HUDEP-2 (cell line): ENCODE measurements at regions not wholly inside any gene's neighbourhood (a gene's known extent, or its start where the extent isn't known, plus 50 kb on each side); places are given as distances from the start of the nearest gene placed in this dataset.

Source experiments
- DNase-seq, 76 experiments: peaks; one replicate each; lab custom pipeline; 2025; ENCODE audit not compliant: unreplicated experiment in 76 of 76; lab: John Stamatoyannopoulos, UW

DNA sequence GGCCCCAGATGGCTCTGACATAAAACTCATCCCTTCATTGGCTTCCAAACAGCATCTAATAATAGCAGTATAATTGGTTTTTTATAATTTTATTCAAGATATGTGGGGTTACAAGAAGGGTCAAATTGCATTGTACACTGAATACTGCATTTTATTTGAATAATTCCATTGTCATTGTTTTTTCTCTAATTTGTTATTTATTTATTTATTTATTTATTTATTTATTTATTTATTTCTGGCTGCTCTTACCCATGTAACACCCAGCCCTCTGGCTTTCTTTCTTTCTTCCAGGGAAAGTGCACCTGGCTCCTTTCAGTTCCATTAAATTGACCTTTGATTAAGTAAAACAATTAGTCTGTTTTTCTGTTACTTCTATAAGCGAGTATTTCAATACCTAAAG lies 210.1 kb downstream of the CDH9 start:
- DNase-seq, result no peak

DNA sequence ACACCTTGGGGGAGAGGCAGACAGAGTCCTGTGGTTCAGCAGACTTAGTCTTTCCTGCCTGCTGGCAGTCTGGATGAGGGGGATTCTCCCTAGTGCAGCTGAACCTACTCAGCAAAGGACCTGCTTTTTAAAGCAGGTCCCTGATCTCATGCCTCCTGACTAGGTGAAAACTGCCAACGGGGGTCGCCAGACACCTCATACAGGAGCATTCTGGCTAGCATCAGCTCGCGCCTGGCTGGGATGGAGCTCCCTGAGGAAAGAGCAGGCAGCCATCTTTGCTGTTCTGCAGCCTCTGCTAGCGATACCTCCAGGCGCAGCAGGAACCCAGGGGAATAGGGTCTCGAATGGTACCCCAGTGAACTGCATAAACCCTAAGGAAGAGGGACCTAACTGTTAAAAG lies 225.2 kb downstream of the CDH9 start:
- no peak for DNase-seq

DNA sequence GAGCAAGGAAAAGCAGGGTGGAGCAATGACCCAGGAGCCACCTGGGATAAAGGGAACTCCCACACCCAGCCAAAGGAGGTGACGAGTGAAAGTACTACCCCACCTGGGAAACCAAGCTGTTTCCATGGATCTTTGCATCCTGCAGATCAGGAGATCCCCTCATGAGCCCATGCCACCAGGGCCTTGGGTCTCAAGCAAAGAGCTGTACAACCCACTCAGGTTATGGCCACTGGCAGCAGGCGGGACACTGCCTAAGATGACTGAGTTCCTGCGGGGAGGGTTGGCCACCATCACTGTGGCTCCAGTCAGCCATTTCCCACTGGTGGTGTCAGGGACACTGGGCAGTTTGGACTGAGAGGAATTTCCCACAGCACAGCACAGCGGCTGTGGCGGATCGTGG lies 225.7 kb downstream of the CDH9 start:
- DNase-seq, result no peak

DNA sequence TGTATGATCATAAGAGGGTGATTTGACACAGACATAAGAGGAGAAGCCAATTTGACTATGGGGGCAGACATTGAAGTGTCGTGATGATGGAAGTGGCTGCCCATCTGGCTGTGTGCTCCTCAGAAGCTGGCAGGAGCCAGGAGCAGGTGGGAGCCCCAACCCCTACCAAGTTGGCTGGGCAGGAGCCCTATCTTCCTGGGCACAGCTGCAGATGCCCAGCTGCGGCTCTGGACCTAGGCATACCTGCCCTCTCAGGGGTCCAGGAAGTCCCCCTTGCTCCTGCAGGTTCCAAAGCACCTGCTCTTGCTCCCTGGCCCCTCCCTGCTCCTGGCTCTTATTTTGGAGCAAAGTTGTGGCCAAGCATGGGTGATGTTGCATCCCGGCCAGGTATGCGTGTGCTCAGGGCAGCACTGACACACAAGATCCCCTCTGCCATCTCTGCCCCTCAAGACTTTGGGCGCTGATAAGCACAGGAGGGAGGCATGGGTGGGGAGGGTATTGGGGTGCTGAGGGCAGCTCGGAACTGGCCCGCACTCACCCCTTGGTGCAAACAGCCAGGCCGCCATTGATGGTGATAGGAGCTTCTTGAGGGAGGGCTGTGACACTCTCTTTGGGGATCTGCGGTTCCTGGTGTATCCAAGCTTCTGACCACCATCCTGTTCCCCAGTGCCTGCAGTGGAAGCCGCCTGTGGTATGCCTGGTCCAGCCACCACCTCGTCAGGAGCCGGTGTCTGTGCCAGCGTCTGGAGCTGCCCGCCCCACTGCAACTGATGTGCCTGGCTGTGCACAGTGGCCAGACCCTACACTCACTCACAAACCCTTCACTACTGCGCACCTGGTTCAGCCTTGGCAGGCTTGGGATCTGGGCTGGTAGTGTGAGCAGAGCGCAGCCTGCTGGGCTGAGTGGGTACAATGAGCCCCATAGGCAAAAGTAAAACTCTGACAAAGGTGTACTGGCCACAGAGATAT lies 230.9 kb downstream of the CDH9 start:
- no peak for DNase-seq

DNA sequence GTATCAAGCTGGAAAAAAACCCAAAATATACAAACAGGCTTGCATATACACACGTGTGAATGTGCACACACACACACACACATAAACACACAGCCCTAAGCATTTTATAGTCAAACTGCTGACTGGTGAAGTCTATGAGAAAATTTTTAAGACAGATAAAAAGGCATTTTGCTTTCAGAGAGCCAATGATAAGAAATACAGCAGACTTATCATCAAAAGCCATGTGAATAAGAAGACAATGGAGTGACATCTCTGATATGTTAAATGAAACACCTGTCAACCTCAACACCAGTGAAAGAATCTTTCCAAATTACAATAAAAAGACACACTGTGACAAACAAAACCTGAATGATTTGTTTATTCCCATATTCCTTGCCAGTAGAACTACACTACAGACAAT lies 233.3 kb downstream of the CDH9 start:
- no peak for DNase-seq

DNA sequence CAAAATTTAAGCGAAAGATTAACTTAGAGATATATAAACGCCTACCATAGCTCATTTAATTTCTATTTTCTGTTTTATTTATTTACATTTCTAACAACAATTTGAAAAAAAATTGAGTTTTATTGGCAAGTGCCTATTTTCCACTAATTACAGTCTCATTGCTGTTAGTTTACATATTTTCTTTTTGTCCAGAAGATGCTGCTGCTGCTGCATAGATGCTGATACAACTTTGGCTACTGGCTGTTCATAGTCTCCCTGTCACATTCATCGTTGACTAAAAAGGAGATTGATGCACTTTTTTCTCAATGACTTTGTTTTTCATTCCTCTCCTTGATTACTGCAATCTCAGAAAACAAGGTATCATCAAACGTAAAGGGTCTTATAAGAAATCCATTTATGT lies 235.4 kb downstream of the CDH9 start:
- DNase-seq, result no peak

DNA sequence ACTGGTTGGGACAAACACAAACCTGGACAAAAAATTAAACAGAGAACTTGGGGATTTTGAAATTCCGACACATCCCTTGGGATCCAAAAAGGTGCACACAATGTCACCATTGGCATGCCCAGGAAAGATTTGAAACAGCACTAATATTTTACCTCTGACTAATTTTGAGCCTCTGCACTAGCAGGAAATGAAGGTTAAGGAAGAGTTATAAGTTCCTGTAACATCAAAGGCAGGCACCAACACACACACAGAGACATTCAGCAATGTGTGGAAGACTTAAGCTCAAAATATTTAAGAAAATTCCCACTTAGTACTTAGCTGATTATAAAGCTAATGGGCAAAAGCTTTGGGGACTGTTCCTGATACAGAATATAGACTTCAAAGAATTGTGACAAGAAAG lies 247.0 kb downstream of the CDH9 start:
- no peak for DNase-seq

DNA sequence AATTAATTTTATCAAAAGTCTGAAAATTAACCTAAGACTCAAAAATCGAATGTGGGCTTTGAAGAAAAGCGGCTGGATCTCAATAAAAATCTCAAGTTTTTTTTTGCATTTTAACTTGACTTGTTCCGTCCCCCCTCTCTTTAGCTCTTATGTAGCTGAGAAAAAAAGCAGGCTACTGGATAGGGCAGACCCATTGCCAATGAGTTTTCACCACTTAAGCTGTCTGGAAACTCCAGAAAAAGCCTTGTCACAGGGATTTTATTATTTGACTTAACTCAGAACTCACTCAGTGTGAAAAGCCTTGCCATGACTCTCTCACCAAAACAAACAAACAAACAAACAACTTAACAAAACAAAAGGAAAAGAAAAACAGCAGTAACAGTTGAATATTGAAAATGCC lies 247.4 kb downstream of the CDH9 start:
- DNase-seq, result no peak

DNA sequence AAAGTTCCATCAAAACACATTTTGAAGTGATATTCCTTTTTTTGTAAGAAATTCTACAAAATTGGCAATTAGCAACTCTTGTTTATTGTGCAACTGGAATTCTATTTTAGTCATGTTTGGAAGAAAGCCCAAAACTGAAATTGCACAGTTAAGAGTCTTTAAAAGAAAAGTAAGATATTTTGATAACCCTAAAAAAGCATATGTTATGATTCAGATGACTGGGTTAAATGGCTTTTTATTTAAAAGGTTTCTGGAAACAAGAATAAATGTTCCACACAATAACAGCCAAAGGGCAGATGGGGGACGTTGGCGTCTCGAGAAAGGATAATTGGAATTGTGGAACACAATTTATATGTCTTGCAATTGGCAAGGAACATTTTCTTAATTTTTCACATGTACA lies 275.2 kb downstream of the CDH9 start:
- no peak for DNase-seq

DNA sequence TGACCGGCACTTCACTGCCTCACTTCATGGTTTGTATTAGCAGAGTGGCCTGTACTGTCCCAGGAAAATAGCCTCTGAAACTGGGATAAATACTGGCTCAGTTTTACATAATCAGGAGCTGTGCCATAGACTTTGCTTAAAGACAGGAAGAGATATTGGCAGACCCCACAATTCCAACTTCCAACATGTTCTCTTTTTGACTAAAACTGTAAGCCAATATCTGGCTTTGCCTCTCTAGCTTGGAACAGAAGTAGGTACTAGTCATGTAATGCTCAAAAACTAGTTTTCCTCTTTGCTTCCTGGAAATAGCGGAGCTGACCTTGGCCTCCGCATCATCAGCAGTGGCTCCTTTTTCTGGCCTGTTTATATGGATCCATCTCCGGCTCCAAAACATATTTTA lies 276.9 kb downstream of the CDH9 start:
- DNase-seq, result no peak

DNA sequence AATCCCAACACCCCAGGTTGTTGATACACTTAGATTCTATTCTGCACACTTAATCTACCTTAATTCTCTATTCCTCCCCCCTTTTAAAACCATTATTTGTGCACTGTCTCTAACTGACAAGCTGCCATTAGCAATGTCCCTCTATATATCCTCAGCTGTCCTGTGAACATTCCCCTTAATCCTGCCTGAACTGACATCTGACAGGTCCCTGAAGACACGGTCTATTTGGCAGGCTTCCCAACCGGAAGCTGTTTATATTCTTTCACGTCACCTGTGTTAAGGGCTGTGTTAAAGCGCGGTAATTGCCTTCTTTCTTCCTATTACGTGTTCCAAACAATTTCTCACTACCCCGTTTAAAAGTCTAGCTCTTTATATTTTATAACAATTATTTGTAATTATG lies 277.3 kb downstream of the CDH9 start:
- DNase-seq, result no peak

DNA sequence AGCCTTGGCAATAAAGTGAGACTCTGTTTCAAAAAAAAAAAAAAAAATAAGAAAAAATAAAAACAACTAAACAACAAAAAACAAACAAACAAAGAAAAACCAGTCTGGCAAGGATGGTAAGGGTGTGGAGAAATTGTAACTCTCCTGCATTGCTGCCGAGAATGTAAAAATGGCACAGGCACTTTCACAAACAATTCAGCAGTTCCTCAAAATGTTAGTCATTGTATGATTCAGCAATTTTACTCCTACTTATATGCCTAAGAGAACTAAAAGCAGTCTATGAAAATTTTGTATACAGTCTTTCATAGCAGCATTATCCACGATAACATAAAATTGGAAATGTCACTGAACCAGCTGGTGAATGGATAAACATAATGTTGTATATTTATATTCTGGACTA lies 280.4 kb downstream of the CDH9 start:
- DNase-seq, result no peak

DNA sequence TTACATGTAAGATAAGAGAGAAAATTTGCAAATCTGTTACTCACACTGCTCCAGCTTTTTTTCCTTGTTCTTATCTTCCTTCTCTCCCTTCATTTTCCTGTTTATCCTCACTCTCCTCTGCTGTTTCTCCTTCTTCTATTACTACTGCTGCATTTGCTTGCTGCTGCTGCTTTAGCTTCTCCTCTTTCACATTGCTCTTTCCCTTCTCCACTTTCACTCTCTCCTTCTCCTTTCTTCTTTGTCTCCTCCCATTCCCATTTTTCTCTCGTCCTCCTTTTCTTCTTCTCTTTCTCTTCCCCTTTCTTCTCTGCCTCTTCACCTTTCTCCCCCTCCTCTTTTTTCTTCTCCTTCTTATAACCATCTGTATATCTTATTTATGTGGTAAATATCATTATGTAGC lies 288.6 kb downstream of the CDH9 start:
- no peak for DNase-seq

DNA sequence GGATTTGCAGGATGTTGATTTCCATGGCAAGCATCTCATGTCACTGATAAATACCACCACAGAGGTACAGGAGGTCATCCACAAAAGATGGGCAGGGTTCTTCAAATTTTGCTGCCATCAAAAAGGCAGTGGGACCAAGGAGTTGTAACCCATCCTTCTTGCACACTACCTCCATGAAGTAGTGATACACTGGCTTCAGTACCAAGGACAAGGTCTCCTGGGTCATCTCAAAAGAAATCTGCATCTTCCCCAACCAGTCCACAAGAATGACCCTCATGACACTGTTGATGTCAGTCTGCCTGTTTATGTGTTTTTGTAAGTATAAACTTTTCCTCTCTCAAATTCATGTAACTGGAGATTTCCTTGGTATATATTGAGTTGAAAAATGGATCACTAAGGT lies 298.2 kb downstream of the CDH9 start:
- peak in 1 of 76 experiments; percentile 0 for DNase-seq

DNA sequence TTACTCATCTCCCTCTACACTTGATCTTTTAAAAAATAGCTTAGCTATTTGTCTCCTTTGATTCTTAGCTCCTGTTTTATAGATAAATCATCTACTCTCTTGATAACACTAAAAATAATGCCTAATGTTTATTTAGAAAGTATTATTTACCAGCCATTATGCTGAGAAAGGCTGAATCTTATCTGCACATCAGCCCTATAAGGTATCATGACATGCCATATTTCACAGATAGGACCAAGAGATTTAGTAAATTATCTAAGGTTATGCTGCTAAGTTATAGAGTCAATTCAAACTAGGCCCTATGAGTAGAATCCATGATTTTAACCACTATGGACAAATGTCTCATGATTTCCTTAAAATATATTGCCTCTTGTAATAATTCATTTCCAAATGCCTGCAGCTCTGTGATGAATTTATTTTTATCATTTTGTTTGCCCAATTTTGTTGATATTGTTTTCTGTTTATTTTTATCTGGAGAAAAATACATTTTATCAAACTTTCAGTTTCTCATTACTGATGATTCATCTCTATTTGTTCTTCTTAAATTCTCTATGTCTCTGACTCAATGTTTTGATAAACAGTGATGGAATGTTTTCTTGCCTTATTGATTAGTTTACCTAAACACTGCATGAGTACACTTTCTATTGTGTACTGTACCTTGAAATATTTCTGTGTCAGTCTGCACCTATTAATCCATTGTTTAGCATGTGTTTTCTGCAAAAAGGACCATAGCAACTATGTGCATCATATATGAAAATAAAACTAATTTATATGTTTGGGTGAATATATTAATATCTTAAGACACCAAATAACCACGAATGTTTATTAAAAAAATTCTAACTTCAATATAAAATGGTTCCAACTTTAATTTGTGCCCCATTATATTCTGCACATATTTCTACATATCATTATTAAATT lies 300.8 kb downstream of the CDH9 start:
- no peak for DNase-seq

DNA sequence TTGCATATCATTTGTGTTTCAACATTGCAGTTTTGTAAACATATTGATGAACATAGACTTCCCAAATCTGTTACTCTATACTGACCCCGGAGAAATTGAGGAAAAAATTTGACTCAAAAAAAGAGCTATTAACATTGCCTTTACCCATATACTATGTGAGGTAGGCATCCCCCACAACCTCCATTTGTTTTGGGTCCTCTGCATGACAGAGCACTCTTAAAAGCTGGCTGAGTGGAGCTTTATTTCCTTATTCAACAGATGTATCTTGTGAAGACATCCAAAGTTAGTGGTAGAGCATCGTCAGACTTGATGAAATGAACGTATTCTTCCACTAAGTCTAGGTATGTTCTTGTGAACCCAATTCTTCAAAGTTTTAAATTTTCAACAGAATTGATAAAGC lies 310.5 kb downstream of the CDH9 start:
- no peak for DNase-seq

DNA sequence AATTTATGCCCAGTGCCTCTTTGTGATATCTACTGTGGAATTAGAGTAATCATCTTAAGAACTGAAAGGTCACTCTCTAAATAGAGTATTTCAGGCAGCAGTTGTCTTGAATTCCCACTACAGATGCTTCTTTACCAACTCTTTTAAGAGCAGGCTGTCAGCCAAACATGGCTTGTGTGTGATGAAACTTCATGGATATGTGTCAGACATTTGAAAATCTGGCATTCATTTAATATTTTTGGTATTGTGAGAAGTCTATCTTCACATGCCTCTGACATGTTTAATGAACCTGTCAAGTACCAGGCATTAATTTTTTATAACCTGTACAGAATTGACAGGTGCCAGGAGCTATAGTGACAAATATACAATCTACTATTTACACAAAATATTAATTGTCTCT lies 318.6 kb downstream of the CDH9 start:
- DNase-seq, result no peak

DNA sequence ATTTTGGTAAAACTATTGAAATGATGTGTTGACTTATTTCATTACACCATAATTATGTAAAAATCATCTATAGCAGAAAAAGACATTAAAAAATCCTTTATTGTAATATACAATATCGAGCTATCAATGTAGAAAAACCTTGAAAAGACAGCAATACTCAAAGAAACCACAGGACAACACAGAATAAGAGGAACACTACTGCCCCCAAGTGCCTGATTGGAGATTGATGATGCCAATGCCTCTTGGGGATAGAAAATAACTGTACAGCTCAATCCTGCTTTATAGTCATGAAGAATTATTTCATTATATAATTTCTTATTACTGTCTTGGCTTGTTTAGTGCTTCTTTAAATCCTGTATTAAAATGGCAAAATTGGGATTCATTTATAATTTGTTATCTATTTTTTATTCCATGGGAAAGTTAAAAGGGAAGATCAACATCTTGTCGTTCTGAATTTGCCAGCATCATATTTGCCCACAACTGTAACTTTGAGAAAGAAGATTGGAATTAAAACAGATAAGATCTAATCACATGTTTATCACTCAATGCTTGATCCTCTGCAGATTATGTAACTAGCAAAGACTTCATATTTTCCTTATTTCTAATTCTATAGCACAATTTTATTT lies 337.5 kb downstream of the CDH9 start:
- DNase-seq, result peak in 9 of 76 experiments; percentile 0 to 23 (median 6)

DNA sequence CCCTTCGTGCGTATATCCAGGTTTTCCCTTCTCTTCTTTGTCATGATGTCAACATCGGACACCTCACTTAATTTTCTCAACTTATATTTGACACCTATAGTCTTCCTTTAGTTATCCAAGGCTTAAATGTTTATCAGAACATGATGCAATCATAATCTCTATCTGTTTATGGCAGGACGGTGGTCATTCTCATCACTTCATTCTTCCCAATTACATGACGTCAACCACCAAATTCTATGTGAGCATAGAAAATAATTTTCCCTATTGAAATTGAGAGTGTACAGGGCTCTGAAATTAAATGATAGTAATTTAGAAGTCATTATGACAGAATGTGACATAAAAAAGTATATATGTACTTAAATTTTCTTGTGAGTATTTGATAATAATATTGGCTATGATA lies 345.4 kb downstream of the CDH9 start:
- no peak for DNase-seq

DNA sequence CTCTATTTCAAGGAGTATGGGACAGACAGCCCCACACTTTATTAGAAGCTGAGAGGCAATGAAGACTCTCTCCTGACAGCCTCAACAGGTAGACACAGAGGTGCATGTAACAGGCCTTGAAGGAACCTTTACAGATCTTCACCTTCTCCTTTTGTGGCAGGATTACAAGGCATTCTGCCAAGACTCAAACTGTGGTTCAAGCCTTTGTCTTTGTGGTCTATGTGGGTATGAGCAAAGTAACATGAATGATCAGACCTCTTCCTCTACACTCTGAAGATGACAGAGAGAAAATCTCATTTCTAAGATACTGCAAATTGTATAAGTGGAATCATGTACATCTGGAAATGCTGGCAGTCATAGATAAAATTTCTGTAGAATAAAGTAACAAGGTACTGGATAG lies 346.9 kb downstream of the CDH9 start:
- DNase-seq, result no peak

DNA sequence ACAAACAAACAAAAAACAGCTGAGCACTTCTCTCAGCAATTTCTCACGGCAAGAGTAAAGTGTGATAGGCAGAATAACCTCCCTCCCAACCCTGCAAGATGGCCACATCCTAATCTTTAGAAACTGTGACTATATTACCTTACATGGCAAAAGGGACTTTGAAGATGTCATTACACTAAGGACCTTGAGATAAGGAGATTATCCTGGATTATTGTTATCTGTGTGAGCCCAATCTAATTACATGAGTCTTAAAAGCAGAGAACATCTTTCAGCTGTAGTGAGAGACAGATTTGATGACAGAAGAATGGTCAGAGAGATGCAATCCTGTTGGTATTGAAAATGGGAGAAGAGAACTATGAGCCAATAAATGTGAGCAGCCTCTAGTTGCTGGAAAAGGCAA lies 347.9 kb downstream of the CDH9 start:
- no peak for DNase-seq
